ENCODE measurements at regions not wholly inside any gene's neighbourhood (a gene's known extent, or its start where the extent isn't known, plus 50 kb on each side); places are given as distances from the start of the nearest gene placed in this dataset.

- no peak overlapping the region for H3K4me3 ChIP-seq (ENCODE audit: severe bottlenecking)
- no peak for DNase-seq (ENCODE audit: low spot score)
Measured at GRCh38 chr5:82525626-82526025, 247.5 kb upstream of the RPS23 start.

GRCh38 chr5:82523633-82524032 is 245.5 kb upstream of the RPS23 start:
- Histone ChIP-seq H3K4me3 (ENCODE audit: severe bottlenecking) (no peak overlapping the region), H3K27me3 (ENCODE audit: insufficient read depth, poor library complexity, severe bottlenecking) (no peaks in the 10 kb centered on the region), H3K36me3 (ENCODE audit: low read depth) (no peaks in the 10 kb centered on the region), H3K4me1 (ENCODE audit: insufficient read depth, poor library complexity, severe bottlenecking) (no peaks in the 10 kb centered on the region), H3K9me3 (ENCODE audit: severe bottlenecking) (no peaks in the 10 kb centered on the region), H3K27ac (ENCODE audit: poor library complexity, severe bottlenecking) (no peak overlapping the region)
- no peak for TF ChIP-seq CTCF (IDR thresholded peaks at IDR 0.05; ENCODE audit: poor library complexity, severe bottlenecking)
- DNase-seq (ENCODE audit: low spot score) (no peak), ATAC-seq (ENCODE audit: low read depth) (no peak)

More at GRCh38 chr5:82525626-82526025, 247.5 kb upstream of the RPS23 start:
- Histone ChIP-seq H3K27ac (ENCODE audit: poor library complexity, severe bottlenecking) (no peak overlapping the region), H3K9me3 (ENCODE audit: severe bottlenecking) (no peaks in the 10 kb centered on the region), H3K36me3 (ENCODE audit: low read depth) (no peaks in the 10 kb centered on the region), H3K4me1 (ENCODE audit: insufficient read depth, poor library complexity, severe bottlenecking) (no peaks in the 10 kb centered on the region), H3K27me3 (ENCODE audit: insufficient read depth, poor library complexity, severe bottlenecking) (no peaks in the 10 kb centered on the region)
- no peak for TF ChIP-seq CTCF (IDR thresholded peaks at IDR 0.05; ENCODE audit: poor library complexity, severe bottlenecking)
- no peak for ATAC-seq (ENCODE audit: low read depth)

GRCh38 chr5:82522897-82523296 is 244.7 kb upstream of the RPS23 start:
- Histone ChIP-seq H3K36me3 (ENCODE audit: low read depth) (no peaks in the 10 kb centered on the region), H3K27ac (ENCODE audit: poor library complexity, severe bottlenecking) (no peak overlapping the region), H3K4me3 (ENCODE audit: severe bottlenecking) (no peak overlapping the region), H3K27me3 (ENCODE audit: insufficient read depth, poor library complexity, severe bottlenecking) (no peaks in the 10 kb centered on the region), H3K9me3 (ENCODE audit: severe bottlenecking) (no peaks in the 10 kb centered on the region), H3K4me1 (ENCODE audit: insufficient read depth, poor library complexity, severe bottlenecking) (no peaks in the 10 kb centered on the region)
- DNase-seq (ENCODE audit: low spot score) = no peak
- TF ChIP-seq CTCF (IDR thresholded peaks at IDR 0.05; ENCODE audit: poor library complexity, severe bottlenecking) = no peak
- ATAC-seq (ENCODE audit: low read depth) = no peak

- ATAC-seq (ENCODE audit: low read depth) = 0 out of 3 replicates have a peak, but pooled peaks have one; percentile 19
- H3K4me3 ChIP-seq (ENCODE audit: severe bottlenecking) = no peak overlapping the region
Measured at GRCh38 chr5:82521431-82522051, 243.4 kb upstream of the RPS23 start.

More at GRCh38 chr5:82521431-82522051, 243.4 kb upstream of the RPS23 start:
- no peak overlapping the region for H3K27ac ChIP-seq (ENCODE audit: poor library complexity, severe bottlenecking)
- H3K4me1 ChIP-seq (ENCODE audit: insufficient read depth, poor library complexity, severe bottlenecking) = no peaks in the 10 kb centered on the region
- no peak for TF ChIP-seq CTCF (IDR thresholded peaks at IDR 0.05; ENCODE audit: poor library complexity, severe bottlenecking)
- no peaks in the 10 kb centered on the region for H3K36me3 ChIP-seq (ENCODE audit: low read depth)
- H3K9me3 ChIP-seq (ENCODE audit: severe bottlenecking) = no peaks in the 10 kb centered on the region
- no peak for DNase-seq (ENCODE audit: low spot score)
- H3K27me3 ChIP-seq (ENCODE audit: insufficient read depth, poor library complexity, severe bottlenecking) = no peaks in the 10 kb centered on the region

Measured in RWPE2 (cell line).